ENCODE measurements at regions not wholly inside any gene's neighbourhood (a gene's known extent, or its start where the extent isn't known, plus 50 kb on each side); places are given as distances from the start of the nearest gene placed in this dataset.

GRCh38 chr9:119818726-119819435 lies 449.6 kb upstream of the BRINP1 start:
- peak in 1 of 2 experiments; percentile 39 for DNase-seq

GRCh38 chr9:119810645-119811429 lies 441.6 kb upstream of the BRINP1 start:
- no peak for DNase-seq

- DNase-seq: no peak
These were observed 434.4 kb upstream of the BRINP1 start for GRCh38 chr9:119803679-119804078.

- no peak for DNase-seq
These were observed 433.4 kb upstream of the BRINP1 start for GRCh38 chr9:119802621-119803020.

- DNase-seq: no peak
These were observed 432.9 kb upstream of the BRINP1 start for GRCh38 chr9:119802133-119802532.

- no peak for DNase-seq
These were observed 432.1 kb upstream of the BRINP1 start for GRCh38 chr9:119801311-119801710.

GRCh38 chr9:119795395-119795794 lies 426.2 kb upstream of the BRINP1 start:
- DNase-seq: no peak

- DNase-seq: no peak
These were observed 425.6 kb upstream of the BRINP1 start for GRCh38 chr9:119794836-119795235.

- no peak for DNase-seq
These were observed 424.0 kb upstream of the BRINP1 start for GRCh38 chr9:119793218-119793617.

- DNase-seq: no peak
These were observed 423.0 kb upstream of the BRINP1 start for GRCh38 chr9:119792242-119792641.

GRCh38 chr9:119789987-119790386 lies 420.8 kb upstream of the BRINP1 start:
- DNase-seq: no peak

- DNase-seq: no peak
These were observed 419.7 kb upstream of the BRINP1 start for GRCh38 chr9:119788921-119789320.

- no peak for DNase-seq
These were observed 412.7 kb upstream of the BRINP1 start for GRCh38 chr9:119781886-119782285.

- no peak for DNase-seq
These were observed 406.2 kb upstream of the BRINP1 start for GRCh38 chr9:119775410-119775809.

- DNase-seq: no peak
These were observed 404.6 kb upstream of the BRINP1 start for GRCh38 chr9:119773823-119774222.

GRCh38 chr9:119771341-119771740 lies 402.1 kb upstream of the BRINP1 start:
- DNase-seq: no peak

- DNase-seq: no peak
These were observed 399.0 kb upstream of the BRINP1 start for GRCh38 chr9:119768266-119768665.

- DNase-seq: no peak
These were observed 396.5 kb upstream of the BRINP1 start for GRCh38 chr9:119765632-119766175.

- no peak for DNase-seq
These were observed 394.0 kb upstream of the BRINP1 start for GRCh38 chr9:119763260-119763659.

- DNase-seq: no peak
These were observed 392.6 kb upstream of the BRINP1 start for GRCh38 chr9:119761812-119762211.

- no peak for DNase-seq
These were observed 389.8 kb upstream of the BRINP1 start for GRCh38 chr9:119758990-119759389.

GRCh38 chr9:119758241-119758640 lies 389.0 kb upstream of the BRINP1 start:
- no peak for DNase-seq

GRCh38 chr9:119739476-119739875 lies 370.2 kb upstream of the BRINP1 start:
- DNase-seq: no peak

Data from cerebellar nuclear complex (tissue), 1 donor.